MM.1S (cell line): ENCODE measurements at regions not wholly inside any gene's neighbourhood (a gene's known extent, or its start where the extent isn't known, plus 50 kb on each side); places are given as distances from the start of the nearest gene placed in this dataset.

ENCODE experiments used
- DNase-seq: peaks from one replicate; pipeline ENCODE4 v3.0.0-alpha.2; 2015
- H2AFZ ChIP-seq: fragments of 300-600 bp; sonication (generic); 2 replicates; pipeline ENCODE4 v1.6.0; 2016; ENCODE audit warnings: antibody characterized with exemption, low read length
- H3F3A ChIP-seq: fragments of 300-600 bp; sonication (generic); 2 replicates; pipeline ENCODE4 v1.6.1; 2016; ENCODE audit warnings: mild to moderate bottlenecking, antibody characterized with exemption, low read length, moderate library complexity, mixed read lengths; ENCODE audit not compliant: insufficient read depth
- H3K27ac ChIP-seq: fragments of 300-600 bp; sonication (generic); 2 replicates; pipeline ENCODE4 v1.5.1; 2016; ENCODE audit warnings: mild to moderate bottlenecking, low read length
- H3K27me3 ChIP-seq: fragments of 300-600 bp; sonication (generic); replicated peaks from 2 replicates; pipeline ENCODE4 v1.6.0; 2016; ENCODE audit warnings: low read length; ENCODE audit not compliant: insufficient read depth
- H3K36me3 ChIP-seq: fragments of 300-600 bp; sonication (generic); replicated peaks from 2 replicates; pipeline ENCODE4 v1.6.1; 2016; ENCODE audit warnings: mild to moderate bottlenecking, low read length, mixed read lengths; ENCODE audit not compliant: insufficient read depth
- H3K4me1 ChIP-seq: fragments of 300-600 bp; sonication (generic); 2 replicates; pipeline ENCODE4 v1.6.1; 2016; ENCODE audit warnings: low read length, mixed read lengths
- H3K4me2 ChIP-seq: fragments of 300-600 bp; sonication (generic); 2 replicates; pipeline ENCODE4 v1.6.0; 2016; ENCODE audit warnings: low read depth, low read length
- H3K4me3 ChIP-seq: fragments of 300-600 bp; sonication (generic); 2 replicates; pipeline ENCODE4 v1.5.1; 2016; ENCODE audit warnings: low read length, mixed read lengths
- H3K79me2 ChIP-seq: fragments of 300-600 bp; sonication (generic); 2 replicates; pipeline ENCODE4 v1.6.1; 2016; ENCODE audit warnings: mixed run types, low read length, mixed read lengths
- H3K9ac ChIP-seq: fragments of 300-600 bp; sonication (generic); 2 replicates; pipeline ENCODE4 v1.6.1; 2016; ENCODE audit warnings: low read length, mixed read lengths
- H3K9me2 ChIP-seq: fragments of 300-600 bp; sonication (generic); replicated peaks from 2 replicates; pipeline ENCODE4 v1.6.1; 2016; ENCODE audit warnings: mild to moderate bottlenecking, low read length, mixed read lengths; ENCODE audit not compliant: insufficient read depth
- H3K9me3 ChIP-seq: fragments of 300-600 bp; sonication (generic); replicated peaks from 2 replicates; pipeline ENCODE4 v1.6.1; 2016; ENCODE audit warnings: mild to moderate bottlenecking, low read length, mixed read lengths; ENCODE audit not compliant: insufficient read depth
- H4K20me1 ChIP-seq: fragments of 300-600 bp; sonication (generic); 2 replicates; pipeline ENCODE4 v1.6.1; 2016; ENCODE audit warnings: mild to moderate bottlenecking, low read length, moderate library complexity, mixed read lengths; ENCODE audit not compliant: insufficient read depth
- CTCF ChIP-seq: fragments of 300-600 bp; sonication (generic); IDR thresholded peaks from 2 replicates; pipeline ENCODE4 v1.5.1; 2016; ENCODE audit warnings: antibody characterized with exemption, low read length, mixed read lengths
- EZH2 ChIP-seq: fragments of 300-600 bp; sonication (generic); optimal IDR thresholded peaks from 2 replicates; pipeline ENCODE3; 2017; ENCODE audit warnings: low read depth, mild to moderate bottlenecking, antibody characterized with exemption, low read length, mixed read lengths
- EZH2phosphoT487 ChIP-seq: fragments of 300-600 bp; sonication (generic); IDR thresholded peaks from 2 replicates; pipeline ENCODE4 v1.6.1; 2018; ENCODE audit warnings: antibody characterized with exemption, low read length

- Histone ChIP-seq H3K4me2 (no peak overlapping the region), H3K9ac (no peak overlapping the region), H3K27me3 (no peaks in the 10 kb centered on the region), H3K79me2 (no peaks in the 10 kb centered on the region), H2AFZ (no peak overlapping the region), H4K20me1 (no peaks in the 10 kb centered on the region), H3K27ac (no peak overlapping the region), H3F3A (no peaks in the 10 kb centered on the region), H3K4me3 (no peak overlapping the region), H3K4me1 (no peaks in the 10 kb centered on the region), H3K9me2 (no peaks in the 10 kb centered on the region), H3K36me3 (no peaks in the 10 kb centered on the region), H3K9me3 (no peaks in the 10 kb centered on the region)
- no peak for TF ChIP-seq EZH2phosphoT487
- TF ChIP-seq EZH2 = no peak
- no peak for TF ChIP-seq CTCF
- DNase-seq = no peak
Measured at GRCh38 chr9:87307848-87308247, 189.8 kb upstream of the DAPK1 start.

- no peaks in the 10 kb centered on the region for H3F3A ChIP-seq
- no peak overlapping the region for H2AFZ ChIP-seq
- H3K9me3 ChIP-seq = no peaks in the 10 kb centered on the region
- no peak overlapping the region for H3K4me3 ChIP-seq
- no peaks in the 10 kb centered on the region for H3K27me3 ChIP-seq
- H3K27ac ChIP-seq = no peak overlapping the region
- no peak for DNase-seq
- H3K4me2 ChIP-seq = no peak overlapping the region
- no peaks in the 10 kb centered on the region for H4K20me1 ChIP-seq
- no peaks in the 10 kb centered on the region for H3K4me1 ChIP-seq
- H3K9me2 ChIP-seq = no peaks in the 10 kb centered on the region
- H3K9ac ChIP-seq = no peak overlapping the region
- no peaks in the 10 kb centered on the region for H3K36me3 ChIP-seq
- H3K79me2 ChIP-seq = no peaks in the 10 kb centered on the region
- TF ChIP-seq CTCF (no peak), EZH2 (no peak), EZH2phosphoT487 (no peak)
Measured at GRCh38 chr9:87309236-87309635, 188.4 kb upstream of the DAPK1 start.

- H3K27me3 ChIP-seq = no peaks in the 10 kb centered on the region
- no peak for TF ChIP-seq CTCF
- no peak for TF ChIP-seq EZH2
- TF ChIP-seq EZH2phosphoT487 = no peak
- no peaks in the 10 kb centered on the region for H3K9me3 ChIP-seq
- H4K20me1 ChIP-seq = no peaks in the 10 kb centered on the region
- no peak overlapping the region for H3K4me2 ChIP-seq
- DNase-seq = no peak
- no peaks in the 10 kb centered on the region for H3K36me3 ChIP-seq
- H3K4me3 ChIP-seq = no peak overlapping the region
- no peaks in the 10 kb centered on the region for H3K9me2 ChIP-seq
- H3F3A ChIP-seq = no peaks in the 10 kb centered on the region
- H3K9ac ChIP-seq = no peak overlapping the region
- H3K27ac ChIP-seq = no peak overlapping the region
- H3K79me2 ChIP-seq = no peaks in the 10 kb centered on the region
- H2AFZ ChIP-seq = no peak overlapping the region
- H3K4me1 ChIP-seq = no peaks in the 10 kb centered on the region
Measured at GRCh38 chr9:87310827-87311523, 186.7 kb upstream of the DAPK1 start.
